WTC11 (cell line): ENCODE measurements at regions not wholly inside any gene's neighbourhood (a gene's known extent, or its start where the extent isn't known, plus 50 kb on each side); places are given as distances from the start of the nearest gene placed in this dataset.

ENCODE experiments used
- ARID4B ChIP-seq: sonication (generic); formaldehyde crosslinking; IDR thresholded peaks from 2 replicates; pipeline ENCODE4 v1.8.0; 2023; ENCODE audit warnings: missing genetic modification reagents, mild to moderate bottlenecking, borderline replicate concordance
- CTCF ChIP-seq: fragments of 200-600 bp; IDR thresholded peaks from 2 replicates; pipeline ENCODE4 v1.8.0; 2022; ENCODE audit warnings: antibody characterized with exemption
- ETV6 ChIP-seq: sonication (generic); formaldehyde crosslinking; IDR thresholded peaks from 2 replicates; pipeline ENCODE4 v1.8.1; 2022; ENCODE audit warnings: mild to moderate bottlenecking, missing genetic modification reagents
- ZBTB21 ChIP-seq: sonication (generic); formaldehyde crosslinking; IDR thresholded peaks from 2 replicates; pipeline ENCODE4 v1.8.1; 2023; ENCODE audit warnings: mild to moderate bottlenecking, missing genetic modification reagents, borderline replicate concordance
- ZNF425 ChIP-seq: fragments of 250-450 bp; sonication (Bioruptor Pico); conservative IDR thresholded peaks from 2 replicates; pipeline ENCODE4 v1.9.0; 2021; ENCODE audit warnings: mild to moderate bottlenecking
- ZNF512 ChIP-seq: sonication (generic); formaldehyde crosslinking; IDR thresholded peaks from 2 replicates; pipeline ENCODE4 v1.8.1; 2022; ENCODE audit warnings: missing genetic modification reagents, borderline replicate concordance

GRCh38 chrX:71000139-71000538 is 68.0 kb downstream of the SNX12 start:
- TF ChIP-seq ETV6 (CRISPR knock-in tag) = no peak
- TF ChIP-seq ARID4B = no peak
- TF ChIP-seq CTCF = no peak
- TF ChIP-seq ZNF512 (CRISPR knock-in tag) = no peak
- TF ChIP-seq ZBTB21 (CRISPR knock-in tag) = no peak
- no peak for TF ChIP-seq ZNF425 (CRISPR knock-in tag)
